Neural progenitor cell (in vitro differentiated cells): ENCODE measurements at regions not wholly inside any gene's neighbourhood (a gene's known extent, or its start where the extent isn't known, plus 50 kb on each side); places are given as distances from the start of the nearest gene placed in this dataset.

ENCODE experiments used
- DNase-seq: peaks from one replicate; pipeline ENCODE4 v3.0.0-alpha.2; 2016; ENCODE audit warnings: low spot score
- H2AFZ ChIP-seq: fragments of 200-600 bp; sonication (generic); replicated peaks from 2 replicates; pipeline ENCODE4 v1.6.1; 2016; ENCODE audit warnings: antibody characterized with exemption
- H3F3A ChIP-seq: fragments of 200-600 bp; sonication (generic); 2 replicates; pipeline ENCODE4 v1.6.1; 2016; ENCODE audit warnings: antibody characterized with exemption, low read depth
- H3K27ac ChIP-seq: fragments of 200-600 bp; sonication (generic); 2 replicates; pipeline ENCODE4 v1.5.1; 2016; ENCODE audit warnings: mild to moderate bottlenecking
- H3K27me3 ChIP-seq: fragments of 200-600 bp; sonication (generic); 2 replicates; pipeline ENCODE4 v1.6.1; 2016; ENCODE audit warnings: mild to moderate bottlenecking, moderate library complexity
- H3K36me3 ChIP-seq: fragments of 200-600 bp; sonication (generic); 2 replicates; pipeline ENCODE4 v1.5.1; 2016
- H3K4me1 ChIP-seq: fragments of 200-600 bp; sonication (generic); 2 replicates; pipeline ENCODE4 v1.6.1; 2016; ENCODE audit warnings: mixed run types
- H3K4me2 ChIP-seq: fragments of 200-600 bp; sonication (generic); 2 replicates; pipeline ENCODE4 v1.6.1; 2016
- H3K4me3 ChIP-seq: fragments of 200-600 bp; sonication (generic); 2 replicates; pipeline ENCODE4 v1.5.1; 2016
- H3K79me2 ChIP-seq: fragments of 200-600 bp; sonication (generic); 2 replicates; pipeline ENCODE4 v1.6.1; 2016; ENCODE audit warnings: low read depth
- H3K9ac ChIP-seq: fragments of 200-600 bp; sonication (generic); 2 replicates; pipeline ENCODE4 v1.6.1; 2016
- H3K9me3 ChIP-seq: fragments of 200-600 bp; sonication (generic); 2 replicates; pipeline ENCODE4 v1.5.1; 2016; ENCODE audit warnings: low read depth
- H4K20me1 ChIP-seq: fragments of 200-600 bp; sonication (generic); 2 replicates; pipeline ENCODE4 v1.6.1; 2016; ENCODE audit warnings: low read depth
- H3K27ac Mint-ChIP-seq: 3 replicates; pipeline ENCODE4 v1.8.0; 2021; ENCODE audit warnings: mixed read lengths
- H3K27me3 Mint-ChIP-seq: 2 replicates; pipeline ENCODE4 v1.8.0; 2022; ENCODE audit warnings: low read depth, mild to moderate bottlenecking, inconsistent platforms, moderate library complexity, mixed read lengths; ENCODE audit not compliant: insufficient read depth
- H3K36me3 Mint-ChIP-seq: 3 replicates; pipeline ENCODE4 v1.8.0; 2021; ENCODE audit warnings: mixed read lengths
- H3K4me1 Mint-ChIP-seq: 3 replicates; pipeline ENCODE4 v1.8.0; 2021; ENCODE audit warnings: mixed read lengths
- H3K4me3 Mint-ChIP-seq: 3 replicates; pipeline ENCODE4 v1.8.0; 2021; ENCODE audit warnings: mild to moderate bottlenecking, moderate library complexity, mixed read lengths
- H3K9me3 Mint-ChIP-seq: 3 replicates; pipeline ENCODE4 v1.8.0; 2020; ENCODE audit warnings: mixed read lengths
- EZH2 ChIP-seq: fragments of 200-600 bp; sonication (generic); IDR thresholded peaks from 2 replicates; pipeline ENCODE4 v1.6.1; 2017; ENCODE audit warnings: antibody characterized with exemption, mild to moderate bottlenecking, moderate library complexity
- EZH2phosphoT487 ChIP-seq: fragments of 200-600 bp; sonication (generic); IDR thresholded peaks from 2 replicates; pipeline ENCODE4 v1.6.1; 2017; ENCODE audit warnings: antibody characterized with exemption
- TF ChIP-seq, protein P1 (sequence below): fragments of 200-600 bp; sonication (generic); IDR thresholded peaks from 2 replicates; pipeline ENCODE4 v1.5.1; 2017; ENCODE audit warnings: antibody characterized with exemption, mild to moderate bottlenecking

DNA sequence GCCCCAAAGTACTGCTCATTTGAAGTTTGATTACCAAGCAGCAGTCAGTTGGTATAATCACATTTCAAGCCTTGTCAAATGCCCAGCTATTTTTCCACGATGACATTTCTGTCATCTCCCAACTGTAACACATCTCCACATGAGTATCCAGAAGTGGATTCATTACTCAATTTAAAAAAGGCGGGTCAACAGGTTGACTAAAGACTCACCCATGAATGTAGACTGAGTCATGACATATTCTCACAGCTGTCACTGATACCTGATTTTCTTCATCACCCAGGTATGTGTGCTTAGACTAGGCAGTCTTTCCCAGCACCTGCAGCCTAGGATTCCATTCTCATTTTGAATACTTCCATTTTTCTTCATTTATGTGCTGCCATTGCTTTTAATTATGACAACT lies 75.1 kb upstream of the DBX2 start:
- H3K36me3 ChIP-seq, result no peaks in the 10 kb centered on the region
- H3K27ac Mint-ChIP-seq, result no peak overlapping the region

DNA sequence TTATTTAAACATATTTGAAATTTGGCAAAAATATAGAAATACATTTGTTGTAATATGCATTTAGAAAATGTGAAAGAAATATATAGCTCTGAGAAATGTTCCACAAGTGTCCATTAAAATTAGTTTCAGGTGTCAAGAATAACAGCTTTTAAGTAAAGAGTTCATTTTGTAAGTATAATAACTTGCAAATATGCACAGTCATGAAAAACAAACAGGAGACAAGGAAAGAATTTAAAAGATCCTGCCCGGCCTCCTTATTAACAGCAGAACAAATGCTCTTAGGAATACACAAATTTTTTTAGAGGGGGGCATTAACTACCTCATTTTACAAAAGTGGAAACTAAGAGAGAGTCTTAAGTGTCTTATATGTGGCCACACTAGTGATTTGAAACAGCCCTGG lies 77.7 kb upstream of the DBX2 start:
- Mint-ChIP-seq H3K9me3 (no peaks in the 10 kb centered on the region), H3K4me3 (no peak overlapping the region), H3K27ac (no peak overlapping the region), H3K36me3 (no peaks in the 10 kb centered on the region), H3K27me3 (peaks cover 9% of the 10 kb centered on the region), H3K4me1 (no peaks in the 10 kb centered on the region)
- H4K20me1 ChIP-seq, result no peaks in the 10 kb centered on the region
- H3F3A ChIP-seq, result peaks cover 3% of the 10 kb centered on the region
- peaks cover 10% of the 10 kb centered on the region for H3K4me1 ChIP-seq
- H3K36me3 ChIP-seq, result no peaks in the 10 kb centered on the region
- no peak overlapping the region for H3K9ac ChIP-seq
- H3K27me3 ChIP-seq, result no peaks in the 10 kb centered on the region
- DNase-seq, result no peak
- no peak overlapping the region for H3K27ac ChIP-seq
- no peaks in the 10 kb centered on the region for H3K9me3 ChIP-seq
- TF ChIP-seq EZH2phosphoT487 (no peak), EZH2 (no peak)
- TF ChIP-seq, protein P1, sequence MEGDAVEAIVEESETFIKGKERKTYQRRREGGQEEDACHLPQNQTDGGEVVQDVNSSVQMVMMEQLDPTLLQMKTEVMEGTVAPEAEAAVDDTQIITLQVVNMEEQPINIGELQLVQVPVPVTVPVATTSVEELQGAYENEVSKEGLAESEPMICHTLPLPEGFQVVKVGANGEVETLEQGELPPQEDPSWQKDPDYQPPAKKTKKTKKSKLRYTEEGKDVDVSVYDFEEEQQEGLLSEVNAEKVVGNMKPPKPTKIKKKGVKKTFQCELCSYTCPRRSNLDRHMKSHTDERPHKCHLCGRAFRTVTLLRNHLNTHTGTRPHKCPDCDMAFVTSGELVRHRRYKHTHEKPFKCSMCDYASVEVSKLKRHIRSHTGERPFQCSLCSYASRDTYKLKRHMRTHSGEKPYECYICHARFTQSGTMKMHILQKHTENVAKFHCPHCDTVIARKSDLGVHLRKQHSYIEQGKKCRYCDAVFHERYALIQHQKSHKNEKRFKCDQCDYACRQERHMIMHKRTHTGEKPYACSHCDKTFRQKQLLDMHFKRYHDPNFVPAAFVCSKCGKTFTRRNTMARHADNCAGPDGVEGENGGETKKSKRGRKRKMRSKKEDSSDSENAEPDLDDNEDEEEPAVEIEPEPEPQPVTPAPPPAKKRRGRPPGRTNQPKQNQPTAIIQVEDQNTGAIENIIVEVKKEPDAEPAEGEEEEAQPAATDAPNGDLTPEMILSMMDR, result no peak
- H2AFZ ChIP-seq, result no peak overlapping the region
- H3K4me2 ChIP-seq, result no peak overlapping the region
- no peak overlapping the region for H3K4me3 ChIP-seq
- H3K79me2 ChIP-seq, result no peaks in the 10 kb centered on the region

More for the DNA sequence above, 75.1 kb upstream of the DBX2 start:
- peaks cover 7% of the 10 kb centered on the region for H3K4me1 ChIP-seq
- no peaks in the 10 kb centered on the region for H4K20me1 ChIP-seq
- TF ChIP-seq EZH2phosphoT487, result no peak
- TF ChIP-seq EZH2, result no peak
- TF ChIP-seq, protein P1, result no peak
- H3K27ac ChIP-seq, result no peak overlapping the region
- H3K79me2 ChIP-seq, result no peaks in the 10 kb centered on the region
- no peaks in the 10 kb centered on the region for H3F3A ChIP-seq
- H3K9ac ChIP-seq, result no peak overlapping the region
- no peaks in the 10 kb centered on the region for H3K27me3 ChIP-seq
- H3K4me2 ChIP-seq, result no peak overlapping the region
- Mint-ChIP-seq H3K36me3 (no peaks in the 10 kb centered on the region), H3K27me3 (peaks cover 10% of the 10 kb centered on the region), H3K9me3 (no peaks in the 10 kb centered on the region), H3K4me1 (no peaks in the 10 kb centered on the region), H3K4me3 (no peak overlapping the region)
- no peak overlapping the region for H3K4me3 ChIP-seq
- no peak overlapping the region for H2AFZ ChIP-seq
- no peak for DNase-seq
- no peaks in the 10 kb centered on the region for H3K9me3 ChIP-seq

DNA sequence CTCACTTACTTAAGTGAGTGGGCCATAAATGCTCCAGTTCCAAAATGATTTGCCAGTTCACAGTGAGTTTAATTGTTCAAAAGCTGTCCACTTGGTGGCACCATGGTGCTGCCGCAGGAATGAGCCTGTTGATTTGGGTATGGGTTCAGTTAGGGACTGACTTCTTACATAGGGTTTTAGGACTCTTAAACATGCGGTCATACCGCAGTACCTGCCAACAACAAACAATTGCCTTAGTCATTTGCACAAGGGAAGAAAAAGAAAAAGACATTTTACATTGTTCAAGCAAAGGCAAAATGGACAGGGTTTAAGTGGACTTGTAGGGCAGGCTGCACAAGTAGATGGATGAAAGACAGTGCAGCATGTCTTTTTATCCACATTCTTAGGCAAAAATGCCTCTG lies 80.0 kb upstream of the DBX2 start:
- H3K27me3 Mint-ChIP-seq, result peaks cover 6% of the 10 kb centered on the region
- no peaks in the 10 kb centered on the region for H3K79me2 ChIP-seq
- H3K4me1 Mint-ChIP-seq, result no peaks in the 10 kb centered on the region
- no peaks in the 10 kb centered on the region for H3K36me3 ChIP-seq
- TF ChIP-seq EZH2phosphoT487 (no peak), EZH2 (no peak)
- TF ChIP-seq, protein P1, result peak; percentile 85
- H3K9ac ChIP-seq, result no peak overlapping the region
- no peaks in the 10 kb centered on the region for H3K27me3 ChIP-seq
- peaks cover 10% of the 10 kb centered on the region for H3K4me1 ChIP-seq
- no peak overlapping the region for H2AFZ ChIP-seq
- H4K20me1 ChIP-seq, result no peaks in the 10 kb centered on the region
- no peak overlapping the region for H3K27ac ChIP-seq
- peak; percentile 76 for DNase-seq
- no peak overlapping the region for H3K4me3 Mint-ChIP-seq
- H3F3A ChIP-seq, result peaks cover 3% of the 10 kb centered on the region
- H3K9me3 ChIP-seq, result no peaks in the 10 kb centered on the region
- no peak overlapping the region for H3K4me2 ChIP-seq
- peaks cover 3% of the 10 kb centered on the region for H3K9me3 Mint-ChIP-seq
- H3K4me3 ChIP-seq, result no peak overlapping the region
- no peaks in the 10 kb centered on the region for H3K36me3 Mint-ChIP-seq
- no peak overlapping the region for H3K27ac Mint-ChIP-seq
